ENCODE measurements at regions not wholly inside any gene's neighbourhood (a gene's known extent, or its start where the extent isn't known, plus 50 kb on each side); places are given as distances from the start of the nearest gene placed in this dataset.

GRCh38 chr1:184210862-184211261 lies 159.3 kb downstream of the TSEN15 start:
- H3K9me3 ChIP-seq = no peaks in the 10 kb centered on the region
- no peak overlapping the region for H3K4me3 ChIP-seq
- H3K27ac ChIP-seq = no peak overlapping the region
- no peak for TF ChIP-seq CTCF (IDR thresholded peaks at IDR 0.05)
- no peak for TF ChIP-seq POLR2A (IDR thresholded peaks at IDR 0.05)
- H3K4me1 ChIP-seq = no peaks in the 10 kb centered on the region
- H3K27me3 ChIP-seq = no peaks in the 10 kb centered on the region
- WGBS, 2 donors = 74 to 77% methylated on average over 6 of the region's 6 CpGs
- intact Hi-C loops (cut with DNase I; ENCODE audit: low total_unique reads) = no loop called here
- DNase-seq = no peak
- H3K36me3 ChIP-seq (ENCODE audit: low read depth, missing control alignments) = no peaks in the 10 kb centered on the region

- TF ChIP-seq CTCF (IDR thresholded peaks at IDR 0.05) (no peak), POLR2A (IDR thresholded peaks at IDR 0.05) (no peak)
- H3K9me3 ChIP-seq = no peaks in the 10 kb centered on the region
- DNase-seq = no peak
- H3K36me3 ChIP-seq (ENCODE audit: low read depth, missing control alignments) = no peaks in the 10 kb centered on the region
- 85 to 88% methylated on average over 7 of the region's 7 CpGs for WGBS, 2 donors
- H3K4me1 ChIP-seq = no peaks in the 10 kb centered on the region
- no peaks in the 10 kb centered on the region for H3K27me3 ChIP-seq
- intact Hi-C loops (cut with DNase I; ENCODE audit: low total_unique reads) = no loop called here
- H3K4me3 ChIP-seq = no peak overlapping the region
- H3K27ac ChIP-seq = no peak overlapping the region
Measured at GRCh38 chr1:184212649-184213314, 161.3 kb downstream of the TSEN15 start.

GRCh38 chr1:184214128-184214527 lies 162.6 kb downstream of the TSEN15 start:
- intact Hi-C loops (cut with DNase I; ENCODE audit: low total_unique reads) = no loop called here
- Histone ChIP-seq H3K4me1 (no peaks in the 10 kb centered on the region), H3K9me3 (no peaks in the 10 kb centered on the region), H3K27me3 (no peaks in the 10 kb centered on the region), H3K4me3 (no peak overlapping the region), H3K27ac (no peak overlapping the region), H3K36me3 (ENCODE audit: low read depth, missing control alignments) (no peaks in the 10 kb centered on the region)
- WGBS, 2 donors = 81 to 84% methylated on average over 4 of the region's 4 CpGs
- DNase-seq = no peak
- no peak for TF ChIP-seq CTCF (IDR thresholded peaks at IDR 0.05)
- no peak for TF ChIP-seq POLR2A (IDR thresholded peaks at IDR 0.05)

GRCh38 chr1:184215274-184215925 lies 163.9 kb downstream of the TSEN15 start:
- H3K4me3 ChIP-seq = no peak overlapping the region
- no peaks in the 10 kb centered on the region for H3K36me3 ChIP-seq (ENCODE audit: low read depth, missing control alignments)
- TF ChIP-seq CTCF (IDR thresholded peaks at IDR 0.05) (no peak), POLR2A (IDR thresholded peaks at IDR 0.05) (no peak)
- H3K9me3 ChIP-seq = no peaks in the 10 kb centered on the region
- no peak for DNase-seq
- intact Hi-C loops (cut with DNase I; ENCODE audit: low total_unique reads) = no loop called here
- 91 to 96% methylated on average over 6 of the region's 6 CpGs for WGBS, 2 donors
- H3K4me1 ChIP-seq = no peaks in the 10 kb centered on the region
- no peaks in the 10 kb centered on the region for H3K27me3 ChIP-seq
- no peak overlapping the region for H3K27ac ChIP-seq

Measured in testis (tissue), 2 donors.